ENCODE measurements at regions not wholly inside any gene's neighbourhood (a gene's known extent, or its start where the extent isn't known, plus 50 kb on each side); places are given as distances from the start of the nearest gene placed in this dataset.

- H3K9me3 ChIP-seq (ENCODE audit: control extremely low read depth in 1 of 3, control insufficient read depth in 2 of 3, insufficient read depth in 1 of 3, low read length in 2 of 3) = no peaks in the 10 kb centered on the region
- H3K4me3 ChIP-seq (ENCODE audit: control extremely low read depth in 1 of 5, extremely low read depth in 1 of 5, insufficient read depth in 1 of 5, low read depth in 2 of 5, low read length in 4 of 5) = no peak overlapping the region
- Mint-ChIP-seq H3K27ac (no peak overlapping the region), H3K4me3 (no peak overlapping the region), H3K4me1 (no peaks in the 10 kb centered on the region), H3K27me3 (no peaks in the 10 kb centered on the region), H3K9me3 (ENCODE audit: insufficient read depth) (no peaks in the 10 kb centered on the region)
- ATAC-seq (ENCODE audit: low read depth) = no peak
- no peak for DNase-seq
- no peak overlapping the region for H3K4me2 ChIP-seq (replicated peaks; ENCODE audit: low read depth, low read length, poor library complexity, severe bottlenecking)
- POLR2A ChIA-PET = no interaction called here
- H3K9ac ChIP-seq (ENCODE audit: low read length) = no peak overlapping the region
- intact Hi-C loops (cut with micrococcal nuclease) = no loop called here
- no peak overlapping the region for H2AFZ ChIP-seq (ENCODE audit: insufficient read depth, low read depth, low read length, poor library complexity, severe bottlenecking)
- no peaks in the 10 kb centered on the region for H3K36me3 ChIP-seq (replicated peaks in 1 of 2; ENCODE audit: control extremely low read depth in 1 of 2, control insufficient read depth in 1 of 2, extremely low read depth in 1 of 2, insufficient read depth in 2 of 2, low read length in 1 of 2)
- CTCF ChIA-PET = no interaction called here
- no peaks in the 10 kb centered on the region for H3K79me2 ChIP-seq (ENCODE audit: control insufficient read depth, insufficient read depth, low read length)
- no peaks in the 10 kb centered on the region for H4K20me1 ChIP-seq (ENCODE audit: control insufficient read depth, insufficient read depth, low read length, poor library complexity, severe bottlenecking)
- 43% methylated on average over 2 of the region's 5 CpGs for WGBS (ENCODE audit: insufficient coverage)
- TF ChIP-seq EZH2 (IDR thresholded peaks at IDR 0.05; ENCODE audit: borderline replicate concordance, insufficient read depth, low read depth, low read length, poor library complexity, severe bottlenecking) = no peak
- TF ChIP-seq CTCF (IDR thresholded peaks at IDR 0.05) = no peak
- H3K4me1 ChIP-seq (ENCODE audit: control insufficient read depth in 2 of 2, insufficient read depth in 2 of 2, low read length in 2 of 2) = no peaks in the 10 kb centered on the region
- H3K27me3 ChIP-seq (replicated peaks in 1 of 4; ENCODE audit: control extremely low read depth in 1 of 4, control insufficient read depth in 3 of 4, insufficient read depth in 4 of 4, low read length in 3 of 4) = no peaks in the 10 kb centered on the region
- H3K27ac ChIP-seq (ENCODE audit: low read length in 2 of 2) = no peak overlapping the region
These were observed 85.6 kb upstream of the SSTR4 start for GRCh38 chr20:22949331-22950109.

- H3K9me3 Mint-ChIP-seq (ENCODE audit: insufficient read depth) = no peaks in the 10 kb centered on the region
- no peaks in the 10 kb centered on the region for H3K9me3 ChIP-seq (ENCODE audit: control extremely low read depth in 1 of 3, control insufficient read depth in 2 of 3, insufficient read depth in 1 of 3, low read length in 2 of 3)
- no peak overlapping the region for H3K27ac ChIP-seq (ENCODE audit: low read length in 2 of 2)
- intact Hi-C loops (cut with micrococcal nuclease) = no loop called here
- H3K9ac ChIP-seq (ENCODE audit: low read length) = no peak overlapping the region
- H3K4me3 Mint-ChIP-seq = no peak overlapping the region
- no peaks in the 10 kb centered on the region for H3K4me1 Mint-ChIP-seq
- H3K4me2 ChIP-seq (replicated peaks; ENCODE audit: low read depth, low read length, poor library complexity, severe bottlenecking) = no peak overlapping the region
- no peak for ATAC-seq (ENCODE audit: low read depth)
- CTCF ChIA-PET = no interaction called here
- no peaks in the 10 kb centered on the region for H3K79me2 ChIP-seq (ENCODE audit: control insufficient read depth, insufficient read depth, low read length)
- H3K27me3 ChIP-seq (replicated peaks in 1 of 4; ENCODE audit: control extremely low read depth in 1 of 4, control insufficient read depth in 3 of 4, insufficient read depth in 4 of 4, low read length in 3 of 4) = no peaks in the 10 kb centered on the region
- POLR2A ChIA-PET = no interaction called here
- DNase-seq = no peak
- H2AFZ ChIP-seq (ENCODE audit: insufficient read depth, low read depth, low read length, poor library complexity, severe bottlenecking) = no peak overlapping the region
- H3K27ac Mint-ChIP-seq = no peak overlapping the region
- TF ChIP-seq EZH2 (IDR thresholded peaks at IDR 0.05; ENCODE audit: borderline replicate concordance, insufficient read depth, low read depth, low read length, poor library complexity, severe bottlenecking) (no peak), CTCF (IDR thresholded peaks at IDR 0.05) (no peak)
- no peak overlapping the region for H3K4me3 ChIP-seq (ENCODE audit: control extremely low read depth in 1 of 5, extremely low read depth in 1 of 5, insufficient read depth in 1 of 5, low read depth in 2 of 5, low read length in 4 of 5)
- no peaks in the 10 kb centered on the region for H4K20me1 ChIP-seq (ENCODE audit: control insufficient read depth, insufficient read depth, low read length, poor library complexity, severe bottlenecking)
- H3K4me1 ChIP-seq (ENCODE audit: control insufficient read depth in 2 of 2, insufficient read depth in 2 of 2, low read length in 2 of 2) = no peaks in the 10 kb centered on the region
- no peaks in the 10 kb centered on the region for H3K27me3 Mint-ChIP-seq
- no CpG with 5 or more reads among the region's 1 CpG for WGBS (ENCODE audit: insufficient coverage)
- H3K36me3 ChIP-seq (replicated peaks in 1 of 2; ENCODE audit: control extremely low read depth in 1 of 2, control insufficient read depth in 1 of 2, extremely low read depth in 1 of 2, insufficient read depth in 2 of 2, low read length in 1 of 2) = no peaks in the 10 kb centered on the region
These were observed 83.1 kb upstream of the SSTR4 start for GRCh38 chr20:22951966-22952365.
